ENCODE measurements at regions not wholly inside any gene's neighbourhood (a gene's known extent, or its start where the extent isn't known, plus 50 kb on each side); places are given as distances from the start of the nearest gene placed in this dataset.

GRCh38 chr6:153537422-153537821 is 406.3 kb upstream of the RGS17 start:
- TF ChIP-seq SIN3A (IDR thresholded peaks at IDR 0.05; ENCODE audit: borderline replicate concordance, insufficient read depth, low read length) (no peak), POLR2AphosphoS5 (IDR thresholded peaks at IDR 0.05; ENCODE audit: low read depth, low read length) (no peak)

DNA sequence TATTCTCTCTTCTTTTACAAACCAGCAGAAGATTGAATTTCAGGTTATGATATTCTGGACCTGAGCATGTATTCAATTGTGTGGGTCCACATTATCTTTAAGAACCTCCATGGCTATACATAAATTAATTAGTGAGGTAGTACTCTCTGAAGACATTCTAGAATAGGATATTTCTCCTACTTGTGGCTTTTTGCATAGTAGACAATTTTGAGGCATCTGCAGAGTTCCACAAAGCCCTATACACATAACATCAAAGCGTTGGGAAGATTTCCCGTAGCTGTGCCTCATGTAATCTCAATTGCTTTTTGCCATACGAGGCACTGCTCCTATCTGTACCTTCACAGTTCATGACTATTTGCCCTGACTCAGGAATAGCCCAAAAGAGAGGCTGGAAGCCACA is 395.4 kb upstream of the RGS17 start:
- TF ChIP-seq, protein P1, sequence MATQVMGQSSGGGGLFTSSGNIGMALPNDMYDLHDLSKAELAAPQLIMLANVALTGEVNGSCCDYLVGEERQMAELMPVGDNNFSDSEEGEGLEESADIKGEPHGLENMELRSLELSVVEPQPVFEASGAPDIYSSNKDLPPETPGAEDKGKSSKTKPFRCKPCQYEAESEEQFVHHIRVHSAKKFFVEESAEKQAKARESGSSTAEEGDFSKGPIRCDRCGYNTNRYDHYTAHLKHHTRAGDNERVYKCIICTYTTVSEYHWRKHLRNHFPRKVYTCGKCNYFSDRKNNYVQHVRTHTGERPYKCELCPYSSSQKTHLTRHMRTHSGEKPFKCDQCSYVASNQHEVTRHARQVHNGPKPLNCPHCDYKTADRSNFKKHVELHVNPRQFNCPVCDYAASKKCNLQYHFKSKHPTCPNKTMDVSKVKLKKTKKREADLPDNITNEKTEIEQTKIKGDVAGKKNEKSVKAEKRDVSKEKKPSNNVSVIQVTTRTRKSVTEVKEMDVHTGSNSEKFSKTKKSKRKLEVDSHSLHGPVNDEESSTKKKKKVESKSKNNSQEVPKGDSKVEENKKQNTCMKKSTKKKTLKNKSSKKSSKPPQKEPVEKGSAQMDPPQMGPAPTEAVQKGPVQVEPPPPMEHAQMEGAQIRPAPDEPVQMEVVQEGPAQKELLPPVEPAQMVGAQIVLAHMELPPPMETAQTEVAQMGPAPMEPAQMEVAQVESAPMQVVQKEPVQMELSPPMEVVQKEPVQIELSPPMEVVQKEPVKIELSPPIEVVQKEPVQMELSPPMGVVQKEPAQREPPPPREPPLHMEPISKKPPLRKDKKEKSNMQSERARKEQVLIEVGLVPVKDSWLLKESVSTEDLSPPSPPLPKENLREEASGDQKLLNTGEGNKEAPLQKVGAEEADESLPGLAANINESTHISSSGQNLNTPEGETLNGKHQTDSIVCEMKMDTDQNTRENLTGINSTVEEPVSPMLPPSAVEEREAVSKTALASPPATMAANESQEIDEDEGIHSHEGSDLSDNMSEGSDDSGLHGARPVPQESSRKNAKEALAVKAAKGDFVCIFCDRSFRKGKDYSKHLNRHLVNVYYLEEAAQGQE (IDR thresholded peaks at IDR 0.05; ENCODE audit: insufficient read depth in 1 of 2, low read depth in 2 of 2, low read length in 2 of 2) = no peak
- TF ChIP-seq SIN3A (IDR thresholded peaks at IDR 0.05; ENCODE audit: borderline replicate concordance, insufficient read depth, low read length) (no peak), TAF1 (IDR thresholded peaks at IDR 0.05; ENCODE audit: borderline replicate concordance, insufficient read depth, low read length) (no peak), FOXP2 (optimal IDR thresholded peaks at IDR 0.05; ENCODE audit: borderline replicate concordance, extremely low read depth, extremely low read length, insufficient read depth) (no peak), POLR2AphosphoS5 (IDR thresholded peaks at IDR 0.05; ENCODE audit: low read depth, low read length) (no peak)

GRCh38 chr6:153525998-153526397 is 394.9 kb upstream of the RGS17 start:
- TF ChIP-seq POLR2AphosphoS5 (IDR thresholded peaks at IDR 0.05; ENCODE audit: low read depth, low read length) = no peak
- TF ChIP-seq SIN3A (IDR thresholded peaks at IDR 0.05; ENCODE audit: borderline replicate concordance, insufficient read depth, low read length) = no peak
- TF ChIP-seq, protein P1 (IDR thresholded peaks at IDR 0.05; ENCODE audit: insufficient read depth in 1 of 2, low read depth in 2 of 2, low read length in 2 of 2) = no peak
- no peak for TF ChIP-seq TAF1 (IDR thresholded peaks at IDR 0.05; ENCODE audit: borderline replicate concordance, insufficient read depth, low read length)

DNA sequence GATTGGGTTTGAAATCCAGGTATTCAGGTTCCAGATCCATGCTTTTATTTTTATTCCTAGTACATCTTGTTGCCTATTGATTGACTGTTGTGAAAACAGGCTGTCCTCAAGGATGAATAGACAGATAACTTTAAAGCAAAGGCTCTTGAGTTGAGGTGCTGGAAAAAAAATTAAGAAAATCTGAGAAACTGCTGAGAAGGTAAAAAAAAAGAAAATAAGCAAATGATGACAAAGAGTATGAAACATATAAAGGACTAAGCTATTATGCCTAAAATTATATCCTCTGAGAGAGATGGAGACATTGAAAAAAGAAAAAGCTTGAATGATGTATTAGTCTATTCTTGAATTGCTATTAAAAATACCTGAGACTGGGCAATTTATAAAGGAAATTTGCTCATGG is 392.3 kb upstream of the RGS17 start:
- TF ChIP-seq, protein P1 (IDR thresholded peaks at IDR 0.05; ENCODE audit: insufficient read depth in 1 of 2, low read depth in 2 of 2, low read length in 2 of 2) = no peak
- no peak for TF ChIP-seq POLR2AphosphoS5 (IDR thresholded peaks at IDR 0.05; ENCODE audit: low read depth, low read length)
- no peak for TF ChIP-seq TAF1 (IDR thresholded peaks at IDR 0.05; ENCODE audit: borderline replicate concordance, insufficient read depth, low read length)
- TF ChIP-seq FOXP2 (optimal IDR thresholded peaks at IDR 0.05; ENCODE audit: borderline replicate concordance, extremely low read depth, extremely low read length, insufficient read depth) = no peak
- no peak for TF ChIP-seq SIN3A (IDR thresholded peaks at IDR 0.05; ENCODE audit: borderline replicate concordance, insufficient read depth, low read length)

- TF ChIP-seq FOXP2 (optimal IDR thresholded peaks at IDR 0.05; ENCODE audit: borderline replicate concordance, extremely low read depth, extremely low read length, insufficient read depth) (no peak), SIN3A (IDR thresholded peaks at IDR 0.05; ENCODE audit: borderline replicate concordance, insufficient read depth, low read length) (no peak)
- TF ChIP-seq, protein P1 (IDR thresholded peaks at IDR 0.05; ENCODE audit: insufficient read depth in 1 of 2, low read depth in 2 of 2, low read length in 2 of 2) = no peak
Measured at GRCh38 chr6:153511896-153512496, 380.9 kb upstream of the RGS17 start.

Data from PFSK-1 (cell line).